Body of pancreas (tissue), 4 donors: ENCODE measurements at regions not wholly inside any gene's neighbourhood (a gene's known extent, or its start where the extent isn't known, plus 50 kb on each side); places are given as distances from the start of the nearest gene placed in this dataset.
A peak's percentile ranks its signal among the peaks of the same experiment; 100 is the strongest.

ENCODE experiments used
- ATAC-seq: fragments of 150-250 bp; one replicate; pipeline ENCODE4 v1.9.1; 2016
- DNase-seq, 4 donors: peaks; one replicate each; pipeline ENCODE4 v3.0.0-alpha.2; 2019
- H3K27ac ChIP-seq, 4 donors: fragments of 200-600 bp; sonication (generic); 1 replicate in 3 of 4; 2 replicates in 1 of 4; pipeline versions ENCODE4 v1.5.1 to v1.6.1; 2016 to 2019; ENCODE audit warnings: mild to moderate bottlenecking in 1 of 4, mixed read lengths in 1 of 4, moderate library complexity in 1 of 4
- H3K27me3 ChIP-seq, 2 donors: fragments of 200-600 bp; sonication (generic); one replicate each; pipeline ENCODE4 v1.6.0; 2016; ENCODE audit warnings: mild to moderate bottlenecking in 1 of 2
- H3K36me3 ChIP-seq, 2 donors: fragments of 200-600 bp; sonication (generic); replicated peaks in 1 of 2; 2 replicates each; pipeline ENCODE4 v1.5.1; 2016; ENCODE audit warnings: low read depth in 2 of 2; ENCODE audit not compliant: insufficient read depth in 1 of 2
- H3K4me1 ChIP-seq: fragments of 200-600 bp; sonication (generic); one replicate; pipeline ENCODE4 v1.6.0; 2016
- H3K4me3 ChIP-seq, 2 donors: fragments of 200-600 bp; sonication (generic); 1 replicate in 1 of 2; 2 replicates in 1 of 2; pipeline ENCODE4 v1.5.1; 2016 to 2019
- H3K9me3 ChIP-seq, 3 donors: fragments of 200-600 bp; sonication (generic); 1 replicate in 2 of 3; 2 replicates in 1 of 3; pipeline ENCODE4 v1.5.1; 2016
- POLR2A ChIP-seq, 3 donors: fragments of 450-650 bp; IDR thresholded peaks; one replicate each; pipeline ENCODE4 v1.6.1; 2016; ENCODE audit warnings: antibody characterized with exemption in 3 of 3, mild to moderate bottlenecking in 2 of 3
- WGBS, 2 donors: methylation state at CpG; one replicate each; pipeline ENCODE4 v1.1.5; 2017; 5-methylcytosine and 5-hydroxymethylcytosine counted together
- intact Hi-C: fragments of 100-400 bp; cut with DNase I; formaldehyde crosslinking; loops from one replicate; pipeline ENCODE4 v1.15.1; 2023
- TF ChIP-seq, protein P1 (sequence below), 7 experiments: fragments of 450-650 bp in 4 of 7; fragments of 200-600 bp in 3 of 7; sonication (generic) in 3 of 7; IDR thresholded peaks; one replicate each; pipeline ENCODE4 v1.5.1; 2016 to 2019; ENCODE audit warnings: antibody characterized with exemption in 7 of 7

DNA sequence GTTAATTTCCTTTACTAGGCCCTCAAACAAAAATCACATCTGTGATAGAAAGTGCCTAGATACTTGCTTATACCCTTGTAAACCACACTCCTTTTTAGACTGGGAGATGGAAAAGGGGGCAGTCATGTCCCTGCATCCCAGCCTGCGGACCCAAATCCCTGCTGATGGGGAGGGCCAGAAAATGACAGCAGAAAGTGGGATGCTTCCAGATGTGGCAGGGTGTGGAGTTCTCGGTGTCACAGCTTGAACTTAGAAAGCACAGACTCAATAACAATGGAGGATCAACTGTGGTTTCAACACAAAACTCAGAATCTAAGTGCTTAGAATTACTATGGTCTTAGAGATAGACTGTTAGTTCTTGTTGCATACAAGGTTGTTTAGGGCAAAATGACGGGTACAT lies 95.6 kb upstream of the F3 start:
- no peaks in the 10 kb centered on the region for H3K27me3 ChIP-seq
- no peak overlapping the region for H3K4me3 ChIP-seq
- 89 to 97% methylated on average over 3 of the region's 3 CpGs for WGBS, 2 donors
- intact Hi-C loops: no loop called here
- DNase-seq: no peak
- H3K27ac ChIP-seq: no peak overlapping the region
- no peak for ATAC-seq
- peaks cover 46% of the 10 kb centered on the region for H3K4me1 ChIP-seq
- H3K9me3 ChIP-seq: no peaks in the 10 kb centered on the region
- H3K36me3 ChIP-seq: no peaks in the 10 kb centered on the region
- no peak for TF ChIP-seq POLR2A (IDR thresholded peaks at IDR 0.05)
- TF ChIP-seq, protein P1, sequence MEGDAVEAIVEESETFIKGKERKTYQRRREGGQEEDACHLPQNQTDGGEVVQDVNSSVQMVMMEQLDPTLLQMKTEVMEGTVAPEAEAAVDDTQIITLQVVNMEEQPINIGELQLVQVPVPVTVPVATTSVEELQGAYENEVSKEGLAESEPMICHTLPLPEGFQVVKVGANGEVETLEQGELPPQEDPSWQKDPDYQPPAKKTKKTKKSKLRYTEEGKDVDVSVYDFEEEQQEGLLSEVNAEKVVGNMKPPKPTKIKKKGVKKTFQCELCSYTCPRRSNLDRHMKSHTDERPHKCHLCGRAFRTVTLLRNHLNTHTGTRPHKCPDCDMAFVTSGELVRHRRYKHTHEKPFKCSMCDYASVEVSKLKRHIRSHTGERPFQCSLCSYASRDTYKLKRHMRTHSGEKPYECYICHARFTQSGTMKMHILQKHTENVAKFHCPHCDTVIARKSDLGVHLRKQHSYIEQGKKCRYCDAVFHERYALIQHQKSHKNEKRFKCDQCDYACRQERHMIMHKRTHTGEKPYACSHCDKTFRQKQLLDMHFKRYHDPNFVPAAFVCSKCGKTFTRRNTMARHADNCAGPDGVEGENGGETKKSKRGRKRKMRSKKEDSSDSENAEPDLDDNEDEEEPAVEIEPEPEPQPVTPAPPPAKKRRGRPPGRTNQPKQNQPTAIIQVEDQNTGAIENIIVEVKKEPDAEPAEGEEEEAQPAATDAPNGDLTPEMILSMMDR (IDR thresholded peaks at IDR 0.05): no peak

DNA sequence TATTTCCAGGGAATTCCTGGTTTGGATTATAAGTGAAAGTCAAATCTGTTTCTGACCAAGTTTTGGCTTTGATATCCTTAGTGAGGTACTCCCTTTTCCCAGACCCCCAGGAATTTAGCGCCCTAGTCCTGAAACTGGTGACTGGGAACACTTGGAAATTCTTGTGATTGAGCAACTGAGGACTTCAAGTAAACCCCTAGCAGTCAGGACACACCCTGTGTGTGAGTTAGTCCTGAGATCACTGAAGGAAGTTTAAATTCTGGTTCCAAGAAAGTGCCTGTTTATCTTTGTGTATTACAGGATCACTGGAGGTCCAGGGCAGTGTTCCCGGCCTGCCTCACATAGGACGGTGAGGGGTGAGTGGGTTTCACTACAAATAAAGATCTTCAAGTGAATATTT lies 95.1 kb upstream of the F3 start:
- Histone ChIP-seq H3K4me1 (peaks cover 50% of the 10 kb centered on the region), H3K27me3 (no peaks in the 10 kb centered on the region), H3K36me3 (no peaks in the 10 kb centered on the region), H3K9me3 (no peaks in the 10 kb centered on the region), H3K27ac (peak overlapping the region in 2 of 4 donors; percentile 20 to 29), H3K4me3 (no peak overlapping the region)
- 68 to 76% methylated on average over 3 of the region's 3 CpGs for WGBS, 2 donors
- intact Hi-C loops: no loop called here
- peak; percentile 18 for ATAC-seq
- no peak for TF ChIP-seq POLR2A (IDR thresholded peaks at IDR 0.05)
- TF ChIP-seq, protein P1 (IDR thresholded peaks at IDR 0.05): no peak
- DNase-seq: no peak

DNA sequence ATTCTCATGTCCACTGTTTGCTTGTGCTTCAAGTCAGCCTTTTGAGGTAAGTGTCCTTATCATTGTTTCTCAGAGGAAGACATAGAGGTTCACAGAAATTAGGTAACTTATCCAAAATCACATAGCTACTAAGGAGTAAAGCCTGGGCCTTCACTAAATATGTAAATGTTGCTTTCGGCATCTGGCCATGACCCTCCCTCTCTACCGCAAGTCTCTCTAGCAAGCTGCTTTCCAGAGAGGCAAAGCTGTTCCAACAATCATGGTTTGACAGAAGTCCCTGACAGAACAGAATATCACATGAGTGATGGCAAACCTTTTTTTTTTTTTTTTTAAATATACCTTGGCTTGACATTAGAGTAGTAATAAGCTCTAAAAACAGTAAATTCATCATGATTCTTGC lies 94.5 kb upstream of the F3 start:
- Histone ChIP-seq H3K9me3 (no peaks in the 10 kb centered on the region), H3K27me3 (no peaks in the 10 kb centered on the region), H3K27ac (peak overlapping the region in 1 of 4 donors; percentile 20), H3K36me3 (no peaks in the 10 kb centered on the region), H3K4me3 (no peak overlapping the region), H3K4me1 (peaks cover 50% of the 10 kb centered on the region)
- intact Hi-C loops: no loop called here
- ATAC-seq (no peak), DNase-seq (peak in 1 of 4 donors; percentile 38)
- WGBS, 2 donors: 43 to 69% methylated on average over 2 of the region's 2 CpGs
- no peak for TF ChIP-seq POLR2A (IDR thresholded peaks at IDR 0.05)
- TF ChIP-seq, protein P1 (IDR thresholded peaks at IDR 0.05): no peak

DNA sequence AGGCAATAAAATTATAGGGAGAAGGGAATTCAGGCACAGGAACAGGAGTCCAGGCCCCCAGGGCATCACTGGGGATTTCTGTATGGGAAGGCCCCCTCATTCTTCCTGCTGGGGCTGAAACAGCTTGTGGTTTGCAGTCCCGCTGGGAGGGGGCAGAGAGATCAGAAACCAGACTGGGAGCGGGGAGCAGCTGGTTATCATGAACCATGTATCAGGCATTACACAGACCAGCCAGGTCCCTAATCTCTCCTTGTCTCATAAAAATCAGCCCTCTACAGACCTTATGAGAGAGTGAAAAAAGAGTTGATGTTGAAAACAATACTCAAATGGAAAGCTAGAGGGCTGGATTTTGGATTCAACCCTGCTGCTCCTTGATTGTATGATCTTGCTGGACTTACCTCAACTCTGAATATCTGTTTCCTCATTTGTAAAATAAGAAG lies 93.4 kb upstream of the F3 start:
- Histone ChIP-seq H3K4me3 (no peak overlapping the region), H3K36me3 (no peaks in the 10 kb centered on the region), H3K9me3 (no peaks in the 10 kb centered on the region), H3K4me1 (peaks cover 50% of the 10 kb centered on the region), H3K27me3 (no peaks in the 10 kb centered on the region), H3K27ac (peak overlapping the region in 3 of 4 donors; percentile 5 to 52 (median 51))
- DNase-seq (no peak), ATAC-seq (peak; percentile 15)
- intact Hi-C loops: no loop called here
- 36 to 60% methylated on average over 2 of the region's 2 CpGs for WGBS, 2 donors
- TF ChIP-seq, protein P1 (IDR thresholded peaks at IDR 0.05): peak in 2 of 7 experiments; percentile 27 to 39
- TF ChIP-seq POLR2A (IDR thresholded peaks at IDR 0.05): no peak

DNA sequence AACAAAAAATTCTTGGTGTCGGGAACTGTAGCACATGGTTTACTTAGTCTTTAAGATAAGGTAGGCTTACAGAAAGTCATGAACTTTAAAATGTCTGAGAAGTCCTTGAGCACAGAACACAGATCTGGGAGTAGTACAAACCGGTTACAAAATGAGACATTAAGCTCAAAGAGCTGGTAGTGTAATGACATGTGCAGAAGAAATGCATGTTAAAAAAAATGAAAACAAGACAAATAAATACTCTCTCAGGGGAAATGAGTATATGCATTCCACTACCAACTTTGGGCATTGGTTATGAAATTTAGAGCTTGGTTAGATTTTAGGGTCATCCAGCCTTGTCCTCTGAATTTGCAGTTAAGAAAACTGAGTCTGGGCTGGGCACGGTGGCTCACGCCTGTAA lies 91.5 kb upstream of the F3 start:
- TF ChIP-seq, protein P1 (IDR thresholded peaks at IDR 0.05): no peak
- no peak for TF ChIP-seq POLR2A (IDR thresholded peaks at IDR 0.05)
- ATAC-seq (peak; percentile 92), DNase-seq (peak in 1 of 4 donors; percentile 46)
- Histone ChIP-seq H3K4me1 (peaks cover 50% of the 10 kb centered on the region), H3K27ac (peak overlapping the region; percentile 39 to 80 (median 74)), H3K36me3 (no peaks in the 10 kb centered on the region), H3K27me3 (no peaks in the 10 kb centered on the region), H3K4me3 (no peak overlapping the region), H3K9me3 (no peaks in the 10 kb centered on the region)
- intact Hi-C loops: no loop called here
- WGBS, 2 donors: 40 to 48% methylated on average over 4 of the region's 4 CpGs
